ENCODE measurements at regions not wholly inside any gene's neighbourhood (a gene's known extent, or its start where the extent isn't known, plus 50 kb on each side); places are given as distances from the start of the nearest gene placed in this dataset.

- TF ChIP-seq CTCF (conservative IDR thresholded peaks at IDR 0.05; ENCODE audit: low read depth, low read length): no peak
- TF ChIP-seq CEBPB (IDR thresholded peaks at IDR 0.05; ENCODE audit: low read depth, low read length): no peak
- no peak for TF ChIP-seq POLR2A (IDR thresholded peaks at IDR 0.05; ENCODE audit: low read depth, low read length)
These were observed 399.5 kb downstream of the ETS1 start for GRCh38 chr11:128187835-128188234.
